ENCODE measurements at regions not wholly inside any gene's neighbourhood (a gene's known extent, or its start where the extent isn't known, plus 50 kb on each side); places are given as distances from the start of the nearest gene placed in this dataset.

DNA sequence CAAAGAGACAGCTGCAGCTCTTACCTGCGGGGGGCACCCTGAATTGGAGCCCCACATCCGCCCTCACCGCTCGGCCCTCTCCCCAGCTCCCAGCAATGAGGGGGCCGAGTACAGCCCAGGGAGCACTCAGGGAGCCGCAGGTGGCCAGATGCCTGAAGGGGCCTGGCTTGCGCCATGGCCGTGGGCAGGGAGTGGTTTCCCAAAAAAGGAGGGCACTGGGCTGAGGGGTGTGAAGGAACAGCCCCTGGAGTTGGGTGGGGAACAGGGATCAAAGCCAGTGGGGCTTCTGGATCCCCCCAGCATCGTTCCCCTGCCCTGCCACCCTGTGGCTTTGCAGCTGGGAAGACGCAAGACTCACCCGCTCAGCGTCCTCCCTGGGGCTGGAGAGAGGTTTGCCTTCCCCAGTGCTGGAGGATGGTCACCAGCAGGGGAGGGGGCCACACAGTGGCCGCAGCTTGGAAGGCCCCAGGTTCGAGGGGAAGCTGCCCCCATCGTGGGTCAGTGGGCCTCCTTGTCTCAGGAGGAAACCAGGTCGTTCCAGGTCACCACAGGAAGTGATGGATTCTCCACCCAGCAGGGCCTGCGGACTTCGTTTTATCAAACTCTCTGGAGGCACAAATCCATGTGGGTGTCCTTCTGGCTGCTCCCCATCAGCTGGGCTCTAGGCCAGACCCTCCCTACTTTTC lies 68.2 kb upstream of the HPCAL1 start:
- Histone ChIP-seq H3K27ac (no peak overlapping the region), H3K4me3 (ENCODE audit: low read depth, low read length) (no peak overlapping the region), H3K9me3 (ENCODE audit: severe bottlenecking) (peaks cover 6% of the 10 kb centered on the region), H3K27me3 (ENCODE audit: insufficient read depth, low read depth, severe bottlenecking) (no peaks in the 10 kb centered on the region), H3K36me3 (no peaks in the 10 kb centered on the region)
- DNase-seq: no peak
- TF ChIP-seq, protein P1, sequence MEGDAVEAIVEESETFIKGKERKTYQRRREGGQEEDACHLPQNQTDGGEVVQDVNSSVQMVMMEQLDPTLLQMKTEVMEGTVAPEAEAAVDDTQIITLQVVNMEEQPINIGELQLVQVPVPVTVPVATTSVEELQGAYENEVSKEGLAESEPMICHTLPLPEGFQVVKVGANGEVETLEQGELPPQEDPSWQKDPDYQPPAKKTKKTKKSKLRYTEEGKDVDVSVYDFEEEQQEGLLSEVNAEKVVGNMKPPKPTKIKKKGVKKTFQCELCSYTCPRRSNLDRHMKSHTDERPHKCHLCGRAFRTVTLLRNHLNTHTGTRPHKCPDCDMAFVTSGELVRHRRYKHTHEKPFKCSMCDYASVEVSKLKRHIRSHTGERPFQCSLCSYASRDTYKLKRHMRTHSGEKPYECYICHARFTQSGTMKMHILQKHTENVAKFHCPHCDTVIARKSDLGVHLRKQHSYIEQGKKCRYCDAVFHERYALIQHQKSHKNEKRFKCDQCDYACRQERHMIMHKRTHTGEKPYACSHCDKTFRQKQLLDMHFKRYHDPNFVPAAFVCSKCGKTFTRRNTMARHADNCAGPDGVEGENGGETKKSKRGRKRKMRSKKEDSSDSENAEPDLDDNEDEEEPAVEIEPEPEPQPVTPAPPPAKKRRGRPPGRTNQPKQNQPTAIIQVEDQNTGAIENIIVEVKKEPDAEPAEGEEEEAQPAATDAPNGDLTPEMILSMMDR (IDR thresholded peaks at IDR 0.05; ENCODE audit: low read depth, low read length): no peak

DNA sequence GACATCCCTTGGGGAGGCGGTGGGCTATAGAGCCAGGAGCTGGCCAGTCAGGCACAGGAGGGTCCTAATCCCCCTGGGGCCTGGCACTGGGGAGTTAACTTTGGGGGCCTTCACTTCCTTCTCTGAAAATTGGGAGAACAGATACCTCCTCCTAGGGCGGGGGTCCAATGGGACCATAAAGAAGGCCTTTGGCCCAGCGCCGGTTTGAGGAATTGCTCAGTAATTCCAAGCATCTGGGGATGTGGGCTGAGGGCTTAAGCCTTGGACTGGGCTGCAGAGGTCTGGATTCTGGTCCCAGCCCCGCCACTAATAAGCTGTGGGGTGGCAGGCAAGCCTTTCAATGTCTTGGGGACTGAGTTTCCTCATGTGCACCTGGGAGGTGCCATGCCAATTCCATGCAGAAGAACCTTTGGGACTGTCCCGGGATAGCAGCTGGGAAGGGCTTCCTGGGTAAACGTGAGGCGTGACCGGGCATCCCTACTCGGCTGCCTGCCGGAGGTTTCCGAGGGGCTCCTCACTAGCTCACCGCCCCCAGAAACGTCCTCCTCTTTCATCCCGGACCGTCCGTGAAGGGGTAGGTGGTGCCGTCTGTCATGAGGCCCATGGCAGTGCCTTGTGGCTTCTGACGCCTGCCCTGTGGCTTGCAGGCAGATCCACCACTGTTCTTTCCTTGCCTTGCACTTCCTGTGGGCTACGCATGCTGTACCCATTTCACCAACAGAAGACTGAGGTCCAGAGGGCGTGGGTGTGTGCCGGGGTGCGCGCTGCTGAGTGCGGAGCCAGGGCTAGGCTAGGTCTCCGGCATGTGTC lies 67.4 kb upstream of the HPCAL1 start:
- no peaks in the 10 kb centered on the region for H3K36me3 ChIP-seq
- no peak overlapping the region for H3K27ac ChIP-seq
- no peak for DNase-seq
- TF ChIP-seq, protein P1 (IDR thresholded peaks at IDR 0.05; ENCODE audit: low read depth, low read length): no peak
- H3K4me3 ChIP-seq (ENCODE audit: low read depth, low read length): no peak overlapping the region
- H3K27me3 ChIP-seq (ENCODE audit: insufficient read depth, low read depth, severe bottlenecking): no peaks in the 10 kb centered on the region
- H3K9me3 ChIP-seq (ENCODE audit: severe bottlenecking): peaks cover 6% of the 10 kb centered on the region

DNA sequence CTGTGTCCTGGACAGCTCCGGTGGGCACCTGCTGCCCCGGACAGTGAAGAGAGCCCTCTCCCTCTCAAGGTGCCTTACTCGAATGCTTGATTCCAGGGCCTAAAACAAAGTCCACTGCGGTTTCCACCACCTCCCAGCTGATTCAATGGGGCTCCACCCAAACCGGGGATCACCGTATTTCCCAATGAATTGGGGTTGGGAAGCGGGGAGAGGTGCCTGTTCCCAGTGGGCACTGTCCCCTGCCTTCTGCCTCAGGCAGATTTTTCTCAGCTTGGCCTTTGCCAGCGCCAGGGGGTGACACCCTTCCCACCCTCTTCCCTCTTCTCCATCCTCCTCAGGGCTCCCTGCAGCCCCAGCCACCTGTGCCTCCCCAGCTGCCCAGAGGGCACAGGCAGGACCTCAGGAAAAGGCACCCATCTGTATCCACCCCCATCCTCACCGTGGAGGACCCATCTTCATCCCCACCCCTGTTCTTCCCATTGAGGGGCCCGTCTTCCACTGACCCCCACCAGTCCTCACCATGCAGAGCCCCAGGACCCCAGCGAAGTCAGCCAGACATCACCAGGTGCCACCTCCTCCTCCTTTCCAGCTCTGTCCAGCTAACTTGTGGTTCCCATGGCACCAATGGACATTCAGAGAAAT lies 66.7 kb upstream of the HPCAL1 start:
- Histone ChIP-seq H3K36me3 (no peaks in the 10 kb centered on the region), H3K4me3 (ENCODE audit: low read depth, low read length) (no peak overlapping the region), H3K27ac (no peak overlapping the region), H3K9me3 (ENCODE audit: severe bottlenecking) (peaks cover 2% of the 10 kb centered on the region), H3K27me3 (ENCODE audit: insufficient read depth, low read depth, severe bottlenecking) (no peaks in the 10 kb centered on the region)
- TF ChIP-seq, protein P1 (IDR thresholded peaks at IDR 0.05; ENCODE audit: low read depth, low read length): no peak
- no peak for DNase-seq

DNA sequence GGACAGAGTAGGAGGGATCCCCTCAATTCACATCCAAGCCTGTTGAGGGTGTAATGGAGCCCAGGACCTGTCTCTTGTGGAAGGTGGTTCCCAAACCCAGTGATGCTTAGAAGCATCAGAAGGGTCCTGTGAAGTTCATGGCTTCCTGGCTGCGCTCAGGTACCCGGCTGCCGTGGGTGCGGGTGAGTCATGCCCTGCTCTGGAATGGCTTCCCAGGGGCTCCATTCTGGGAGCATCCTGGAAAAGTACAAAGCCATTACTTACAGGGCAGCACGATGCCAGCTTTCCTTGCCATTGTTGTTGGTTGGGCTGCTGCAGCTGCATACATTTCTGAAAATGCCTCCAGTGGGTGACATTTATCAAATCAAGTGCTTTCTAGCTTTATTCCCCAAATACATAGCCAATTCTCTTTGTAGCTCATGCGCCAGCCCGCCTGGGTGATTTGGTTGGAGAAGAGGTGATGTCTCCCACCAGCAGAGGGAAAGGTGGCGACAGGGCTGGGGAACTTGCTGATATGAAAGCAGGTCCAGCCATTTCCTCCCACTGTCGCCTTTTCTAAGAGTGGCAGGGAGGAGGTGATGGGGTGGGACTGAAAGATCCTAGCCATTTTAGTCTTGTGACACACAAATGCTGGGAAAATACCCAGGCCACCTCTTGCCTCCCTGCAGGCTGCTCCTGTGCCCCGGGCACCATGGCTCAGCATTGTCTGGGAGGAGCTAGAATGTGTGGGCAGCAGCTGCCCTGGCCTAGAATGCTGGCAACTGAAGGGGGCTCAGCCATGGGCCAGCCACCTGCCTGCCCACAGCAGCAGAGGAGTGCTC lies 65.9 kb upstream of the HPCAL1 start:
- Histone ChIP-seq H3K27me3 (ENCODE audit: insufficient read depth, low read depth, severe bottlenecking) (no peaks in the 10 kb centered on the region), H3K36me3 (no peaks in the 10 kb centered on the region)

More for the DNA sequence above, 65.9 kb upstream of the HPCAL1 start:
- no peak for DNase-seq
- Histone ChIP-seq H3K4me3 (ENCODE audit: low read depth, low read length) (no peak overlapping the region), H3K9me3 (ENCODE audit: severe bottlenecking) (peaks cover 2% of the 10 kb centered on the region), H3K27ac (no peak overlapping the region)
- TF ChIP-seq, protein P1 (IDR thresholded peaks at IDR 0.05; ENCODE audit: low read depth, low read length): no peak

Measured in WERI-Rb-1 (cell line).